C4-2B (cell line): ENCODE measurements at regions not wholly inside any gene's neighbourhood (a gene's known extent, or its start where the extent isn't known, plus 50 kb on each side); places are given as distances from the start of the nearest gene placed in this dataset.
"Not testable (repeated sequence)": the region's sequence is repeated elsewhere in the genome, so short reads cannot be mapped to it uniquely, and the experiment has no call there.

Source experiments
- H3K27ac ChIP-seq: fragments of 450-650 bp; 2 replicates; pipeline ENCODE4 v1.5.1; 2017
- ZFX ChIP-seq: fragments of 450-650 bp; IDR thresholded peaks from 2 replicates; pipeline ENCODE4 v1.6.1; 2017
- TF ChIP-seq, protein P1 (sequence below): fragments of 450-650 bp; conservative IDR thresholded peaks from 2 replicates; pipeline ENCODE4 v1.5.1; 2017; ENCODE audit warnings: mild to moderate bottlenecking

DNA sequence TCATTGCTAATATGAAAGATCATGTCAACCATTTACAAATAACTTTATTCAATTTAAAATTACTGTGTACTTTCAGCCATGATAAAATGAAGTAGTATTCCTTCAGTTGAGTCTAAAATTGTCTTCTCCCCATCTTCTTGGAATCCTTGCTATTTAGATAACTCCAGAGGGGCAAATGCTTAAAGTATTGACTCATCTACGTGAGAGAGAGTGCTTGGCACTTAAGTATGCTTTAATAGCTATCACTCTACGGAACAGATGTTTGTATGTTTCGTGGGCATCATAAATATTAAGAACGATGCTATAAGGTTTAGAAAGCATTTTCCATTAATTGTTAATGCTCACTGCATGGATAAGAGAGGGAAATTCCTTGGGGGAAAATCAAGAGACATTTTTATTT is 69.3 kb upstream of the MED13 start:
- no peak overlapping the region for H3K27ac ChIP-seq
- TF ChIP-seq, protein P1, sequence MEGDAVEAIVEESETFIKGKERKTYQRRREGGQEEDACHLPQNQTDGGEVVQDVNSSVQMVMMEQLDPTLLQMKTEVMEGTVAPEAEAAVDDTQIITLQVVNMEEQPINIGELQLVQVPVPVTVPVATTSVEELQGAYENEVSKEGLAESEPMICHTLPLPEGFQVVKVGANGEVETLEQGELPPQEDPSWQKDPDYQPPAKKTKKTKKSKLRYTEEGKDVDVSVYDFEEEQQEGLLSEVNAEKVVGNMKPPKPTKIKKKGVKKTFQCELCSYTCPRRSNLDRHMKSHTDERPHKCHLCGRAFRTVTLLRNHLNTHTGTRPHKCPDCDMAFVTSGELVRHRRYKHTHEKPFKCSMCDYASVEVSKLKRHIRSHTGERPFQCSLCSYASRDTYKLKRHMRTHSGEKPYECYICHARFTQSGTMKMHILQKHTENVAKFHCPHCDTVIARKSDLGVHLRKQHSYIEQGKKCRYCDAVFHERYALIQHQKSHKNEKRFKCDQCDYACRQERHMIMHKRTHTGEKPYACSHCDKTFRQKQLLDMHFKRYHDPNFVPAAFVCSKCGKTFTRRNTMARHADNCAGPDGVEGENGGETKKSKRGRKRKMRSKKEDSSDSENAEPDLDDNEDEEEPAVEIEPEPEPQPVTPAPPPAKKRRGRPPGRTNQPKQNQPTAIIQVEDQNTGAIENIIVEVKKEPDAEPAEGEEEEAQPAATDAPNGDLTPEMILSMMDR, result no peak
- no peak for TF ChIP-seq ZFX

DNA sequence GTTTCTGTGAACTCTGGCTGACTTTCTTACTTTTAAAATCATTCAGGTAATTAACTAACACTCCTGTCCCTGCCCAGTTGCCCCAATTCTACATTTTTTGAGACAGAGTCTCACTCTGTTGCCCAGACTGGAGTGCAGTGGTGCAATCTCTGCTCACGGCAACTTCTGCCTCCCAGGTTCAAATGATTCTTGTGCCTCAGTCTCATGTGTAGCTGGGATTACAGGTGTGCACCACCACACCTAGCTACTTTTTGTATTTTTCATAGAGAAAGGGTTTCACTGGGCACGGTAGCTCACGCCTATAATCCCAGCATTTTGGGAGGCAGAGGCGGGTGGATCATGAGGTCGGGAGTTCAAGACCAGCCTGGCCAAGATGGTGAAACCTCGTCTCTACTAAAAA is 66.2 kb upstream of the MED13 start:
- H3K27ac ChIP-seq, result not testable (repeated sequence)

DNA sequence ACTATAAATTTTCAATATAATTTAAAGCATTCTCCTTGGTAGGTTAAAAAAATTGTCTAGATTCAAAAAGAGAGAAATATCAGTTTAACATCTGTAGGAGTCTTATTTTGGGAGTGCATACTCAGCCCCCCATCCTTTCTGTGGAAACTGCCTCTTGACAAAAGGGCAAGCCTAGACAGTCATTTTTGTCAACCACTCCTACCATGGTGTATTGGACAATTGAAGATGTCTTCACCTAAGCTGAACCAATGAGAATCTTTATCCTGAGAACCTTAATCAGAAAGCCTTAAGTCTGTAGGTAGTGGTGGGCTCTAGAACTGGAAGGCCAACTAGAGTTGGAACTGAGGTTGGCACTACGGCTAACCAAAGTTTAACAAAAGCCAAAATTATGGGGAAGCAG is 65.7 kb upstream of the MED13 start:
- TF ChIP-seq, protein P1, result no peak
- no peak for TF ChIP-seq ZFX
- no peak overlapping the region for H3K27ac ChIP-seq

DNA sequence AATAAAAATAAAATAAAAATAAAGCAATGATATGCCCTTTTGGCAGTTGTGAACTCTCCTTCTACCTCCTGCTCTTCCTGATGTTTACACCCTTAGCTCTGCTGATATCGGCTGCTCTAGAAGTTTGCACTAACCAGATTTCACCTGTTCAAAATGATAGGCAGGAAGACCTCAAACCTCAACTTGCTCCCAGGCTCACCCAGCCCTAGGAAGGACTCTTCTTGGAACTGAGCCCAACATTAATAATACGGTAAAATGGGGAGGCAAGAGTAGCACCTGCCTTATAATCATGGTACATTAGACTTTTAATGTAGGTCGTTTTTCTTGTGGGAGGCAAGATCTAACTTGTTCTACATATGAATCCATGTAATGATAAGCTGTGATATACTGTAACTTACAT is 61.2 kb upstream of the MED13 start:
- no peak for TF ChIP-seq ZFX
- TF ChIP-seq, protein P1, result no peak
- H3K27ac ChIP-seq, result no peak overlapping the region

DNA sequence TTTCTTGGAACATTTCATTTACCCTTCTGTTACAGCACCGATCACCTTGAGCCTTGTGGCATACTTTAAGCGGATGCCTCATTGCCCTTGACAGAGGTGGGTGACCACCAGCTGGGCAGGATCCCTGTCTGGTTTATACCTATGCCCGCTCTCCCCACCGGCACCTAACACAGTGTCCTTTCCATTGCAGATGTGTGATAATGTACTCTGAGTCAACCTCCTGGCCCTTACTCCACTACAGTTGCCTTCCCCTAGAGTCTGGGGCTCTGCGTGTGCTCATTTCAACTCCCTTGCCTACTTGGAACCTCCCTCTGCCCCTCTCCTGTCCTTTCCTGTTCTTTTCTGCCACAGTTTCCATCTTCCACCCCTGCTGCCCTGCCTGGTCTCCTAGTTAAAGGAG is 60.2 kb upstream of the MED13 start:
- no peak overlapping the region for H3K27ac ChIP-seq
- no peak for TF ChIP-seq ZFX
- TF ChIP-seq, protein P1, result no peak

DNA sequence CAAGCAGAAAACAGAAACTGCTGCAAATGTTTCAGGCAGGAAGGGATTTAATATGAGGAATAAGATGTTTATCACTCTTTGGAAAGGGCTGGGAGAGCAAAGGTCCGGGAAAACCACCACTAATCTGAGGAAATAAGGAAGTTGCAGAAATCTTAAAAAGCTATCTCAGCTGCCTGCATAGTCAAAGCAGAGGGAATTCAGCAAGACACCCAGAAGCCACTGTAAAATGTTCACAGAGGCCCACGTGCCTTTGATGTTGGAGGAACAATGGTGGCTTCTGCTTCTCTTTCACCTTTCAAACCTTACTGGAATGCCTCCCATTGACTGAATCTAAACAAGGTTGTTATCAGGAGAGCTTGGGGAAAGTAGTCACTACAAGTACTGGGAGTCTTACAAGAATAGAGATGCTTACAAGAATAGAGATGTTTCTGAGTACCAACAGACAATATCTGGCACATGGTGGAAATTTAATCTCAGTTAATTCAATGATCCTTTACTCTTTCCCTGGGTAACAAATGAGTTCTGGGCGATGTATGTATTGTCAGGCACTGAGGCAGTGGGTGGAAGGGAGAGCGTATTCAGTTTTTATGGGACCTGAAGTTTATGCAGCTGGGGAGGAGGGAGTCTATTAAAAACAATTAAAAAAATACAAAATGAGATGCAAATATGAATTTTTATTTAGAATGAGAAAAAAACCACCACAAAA is 56.1 kb upstream of the MED13 start:
- TF ChIP-seq ZFX, result no peak
- TF ChIP-seq, protein P1, result no peak

DNA sequence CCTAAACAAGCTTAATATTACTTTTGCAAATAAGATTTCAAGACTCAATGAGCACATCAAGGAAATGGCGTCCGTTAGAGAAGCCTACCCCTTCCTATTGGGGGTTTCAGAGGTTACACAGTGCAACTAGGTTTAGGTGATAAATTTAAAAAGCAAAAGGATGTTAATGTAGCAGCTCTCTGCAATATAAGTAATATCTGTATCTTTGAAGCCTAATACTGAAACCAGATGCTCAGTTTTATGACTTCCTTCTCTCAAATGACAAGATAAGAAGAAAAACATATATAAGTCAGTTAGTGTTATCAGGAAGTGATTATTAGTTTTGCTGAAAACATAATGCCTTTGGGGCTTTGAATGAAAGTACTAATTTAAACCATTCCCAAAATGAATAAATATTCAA is 54.3 kb upstream of the MED13 start:
- no peak overlapping the region for H3K27ac ChIP-seq
- TF ChIP-seq ZFX, result no peak
- TF ChIP-seq, protein P1, result no peak

More for the DNA sequence above, 56.1 kb upstream of the MED13 start:
- H3K27ac ChIP-seq, result no peak overlapping the region
